ENCODE measurements at regions not wholly inside any gene's neighbourhood (a gene's known extent, or its start where the extent isn't known, plus 50 kb on each side); places are given as distances from the start of the nearest gene placed in this dataset.

DNA sequence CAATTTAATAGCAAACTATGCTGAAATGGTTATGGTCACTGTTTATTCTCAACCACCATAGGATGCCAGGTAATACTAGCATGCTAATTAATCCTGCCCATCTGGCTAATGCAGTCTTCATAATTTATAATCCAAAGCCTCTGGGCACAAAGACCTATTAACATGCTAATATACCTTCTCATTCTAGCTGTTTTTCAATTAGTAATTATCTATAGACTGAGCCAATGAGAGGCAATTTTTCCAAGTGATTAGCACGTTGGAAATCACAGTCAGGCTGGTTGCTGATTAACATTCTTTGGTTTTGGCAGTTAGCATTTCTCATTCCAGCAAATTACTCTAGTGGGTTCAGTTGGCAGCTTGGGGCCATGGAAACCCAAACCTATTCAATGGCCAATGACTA, 357.2 kb downstream of the SEC23A start:
- no peaks in the 10 kb centered on the region for H3K79me2 ChIP-seq (ENCODE audit: control insufficient read depth, insufficient read depth, low read length, unreplicated experiment)
- H3K4me1 ChIP-seq (ENCODE audit: control insufficient read depth, insufficient read depth, low read length, unreplicated experiment), result no peaks in the 10 kb centered on the region
- H3K27me3 ChIP-seq (ENCODE audit: insufficient read depth, low read length), result 0 out of 2 replicates have a peak, but pooled peaks cover 6% of the 10 kb centered on the region
- H3K4me3 ChIP-seq (ENCODE audit: low read depth, low read length), result no peak overlapping the region
- no peak overlapping the region for H2AFZ ChIP-seq (ENCODE audit: low read length, unreplicated experiment)
- no peaks in the 10 kb centered on the region for H3K36me3 ChIP-seq (ENCODE audit: insufficient read depth, low read length)
- no peak overlapping the region for H3K27ac ChIP-seq (ENCODE audit: low read depth, low read length)

DNA sequence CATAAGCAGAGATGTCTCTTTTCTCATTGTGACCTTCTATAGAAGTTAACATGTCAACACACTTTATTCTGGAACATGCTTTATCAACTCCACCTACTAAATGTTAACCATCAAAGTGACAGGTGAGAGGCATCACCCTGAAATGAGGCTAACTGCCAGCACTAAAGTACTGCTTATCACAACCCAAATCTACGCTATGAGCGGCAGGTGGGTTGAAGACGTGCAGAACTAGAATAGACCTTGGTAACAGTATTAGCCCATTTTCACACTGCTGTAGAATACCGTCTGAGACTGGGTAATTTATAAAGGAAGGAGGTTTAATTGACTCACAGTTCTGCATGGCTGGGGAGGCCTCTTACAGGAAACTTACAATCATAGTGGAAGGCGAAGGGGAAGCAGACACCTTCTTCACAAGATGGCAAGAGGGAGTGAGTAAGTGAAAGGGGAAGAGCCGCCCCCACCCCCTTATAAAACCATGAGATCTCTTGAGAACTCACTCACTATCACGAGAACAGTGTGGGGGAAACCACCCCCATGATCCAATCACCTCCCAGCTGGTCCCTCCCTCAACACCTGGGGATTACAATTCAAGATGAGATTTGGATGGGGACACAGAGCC, 359.0 kb downstream of the SEC23A start:
- H3K79me2 ChIP-seq (ENCODE audit: control insufficient read depth, insufficient read depth, low read length, unreplicated experiment), result no peaks in the 10 kb centered on the region
- no peak overlapping the region for H2AFZ ChIP-seq (ENCODE audit: low read length, unreplicated experiment)
- no peak overlapping the region for H3K4me3 ChIP-seq (ENCODE audit: low read depth, low read length)
- H3K4me1 ChIP-seq (ENCODE audit: control insufficient read depth, insufficient read depth, low read length, unreplicated experiment), result no peaks in the 10 kb centered on the region
- no peaks in the 10 kb centered on the region for H3K36me3 ChIP-seq (ENCODE audit: insufficient read depth, low read length)
- 0 out of 2 replicates have a peak, but pooled peaks cover 6% of the 10 kb centered on the region for H3K27me3 ChIP-seq (ENCODE audit: insufficient read depth, low read length)
- H3K27ac ChIP-seq (ENCODE audit: low read depth, low read length), result no peak overlapping the region

DNA sequence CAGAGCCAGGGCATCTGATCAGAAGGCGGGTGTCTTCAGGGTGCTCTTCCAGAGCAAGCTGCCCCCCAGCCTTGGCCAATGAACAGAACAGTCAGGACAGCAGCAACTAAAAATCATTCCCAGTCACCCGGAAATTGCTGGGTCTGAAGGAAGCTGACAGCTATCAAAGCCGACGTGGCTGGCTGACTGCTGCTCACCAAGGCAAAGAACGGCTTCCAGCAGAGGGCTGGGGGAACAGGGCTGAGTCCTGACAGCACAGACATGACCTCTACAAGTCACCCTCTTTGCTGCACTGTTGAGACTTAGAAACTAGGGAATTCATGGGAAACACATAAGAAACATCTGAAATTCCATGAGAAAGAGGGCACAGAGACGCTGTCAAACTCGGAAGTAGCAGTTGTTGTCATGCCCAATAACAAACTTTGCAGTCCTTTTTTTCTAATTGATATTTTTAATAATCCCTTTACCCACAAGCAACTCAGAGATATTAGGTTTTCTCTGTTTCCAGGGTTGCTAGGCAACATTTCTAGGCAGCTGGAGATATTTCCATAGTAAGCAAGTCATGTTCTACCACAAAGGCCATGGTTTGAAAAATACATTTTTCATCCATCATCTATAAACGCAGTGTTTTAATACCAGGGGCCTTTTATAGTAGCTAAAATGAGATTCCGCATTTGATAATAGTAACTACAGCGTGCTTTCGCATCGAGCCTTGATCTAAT, 365.2 kb downstream of the SEC23A start:
- Histone ChIP-seq H3K27me3 (ENCODE audit: insufficient read depth, low read length) (peaks cover 24% of the 10 kb centered on the region; the same call in 1 of the 2 replicates), H3K4me3 (ENCODE audit: low read depth, low read length) (no peak overlapping the region), H3K4me1 (ENCODE audit: control insufficient read depth, insufficient read depth, low read length, unreplicated experiment) (no peaks in the 10 kb centered on the region), H2AFZ (ENCODE audit: low read length, unreplicated experiment) (peak overlapping the region; percentile 30), H3K79me2 (ENCODE audit: control insufficient read depth, insufficient read depth, low read length, unreplicated experiment) (no peaks in the 10 kb centered on the region), H3K27ac (ENCODE audit: low read depth, low read length) (no peak overlapping the region), H3K36me3 (ENCODE audit: insufficient read depth, low read length) (no peaks in the 10 kb centered on the region)

DNA sequence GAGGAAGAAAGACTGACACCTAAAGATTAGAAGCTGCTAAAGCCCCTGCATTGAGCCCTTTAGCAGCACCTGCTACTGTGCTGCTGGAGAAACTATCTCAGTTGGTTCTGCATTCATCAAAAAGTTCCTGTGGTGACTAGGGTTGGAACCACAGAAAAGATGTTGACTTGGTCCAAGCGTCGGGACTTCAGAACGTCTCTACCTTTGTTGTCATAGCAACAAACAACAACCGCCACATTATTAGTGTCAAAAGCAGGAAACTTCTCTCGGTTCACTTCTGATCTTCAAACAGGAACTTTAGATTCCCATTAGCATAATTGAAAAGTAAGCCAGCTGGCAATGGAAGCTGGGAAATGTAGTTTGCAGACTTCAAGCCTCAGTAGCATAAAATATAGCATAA, 368.0 kb downstream of the SEC23A start:
- Histone ChIP-seq H3K4me3 (ENCODE audit: low read depth, low read length) (no peak overlapping the region), H3K79me2 (ENCODE audit: control insufficient read depth, insufficient read depth, low read length, unreplicated experiment) (no peaks in the 10 kb centered on the region), H2AFZ (ENCODE audit: low read length, unreplicated experiment) (no peak overlapping the region), H3K27ac (ENCODE audit: low read depth, low read length) (no peak overlapping the region), H3K4me1 (ENCODE audit: control insufficient read depth, insufficient read depth, low read length, unreplicated experiment) (no peaks in the 10 kb centered on the region), H3K27me3 (ENCODE audit: insufficient read depth, low read length) (peaks cover 39% of the 10 kb centered on the region; the same call in 1 of the 2 replicates), H3K36me3 (ENCODE audit: insufficient read depth, low read length) (no peaks in the 10 kb centered on the region)

DNA sequence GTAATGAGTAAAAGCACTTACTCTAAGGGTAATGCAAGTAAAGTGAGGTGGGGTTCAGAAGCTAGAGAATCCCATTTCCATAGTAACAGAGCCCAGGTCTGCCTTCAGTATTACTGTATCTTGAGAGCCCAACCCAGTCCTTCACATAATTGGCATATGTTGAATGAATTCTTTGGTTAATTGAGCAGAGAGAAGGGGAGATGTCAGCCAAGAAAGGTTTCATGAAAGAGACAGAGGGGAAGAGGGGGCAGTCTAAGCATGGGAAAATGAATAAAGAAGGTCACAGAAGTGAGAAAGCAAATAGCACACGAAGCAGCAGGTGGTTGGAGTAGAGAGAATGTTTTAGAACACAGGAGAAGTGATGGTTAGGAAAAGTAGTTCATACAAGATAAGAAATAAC, 371.1 kb downstream of the SEC23A start:
- Histone ChIP-seq H3K4me1 (ENCODE audit: control insufficient read depth, insufficient read depth, low read length, unreplicated experiment) (no peaks in the 10 kb centered on the region), H3K36me3 (ENCODE audit: insufficient read depth, low read length) (no peaks in the 10 kb centered on the region), H2AFZ (ENCODE audit: low read length, unreplicated experiment) (no peak overlapping the region), H3K27ac (ENCODE audit: low read depth, low read length) (no peak overlapping the region), H3K4me3 (ENCODE audit: low read depth, low read length) (no peak overlapping the region), H3K79me2 (ENCODE audit: control insufficient read depth, insufficient read depth, low read length, unreplicated experiment) (no peaks in the 10 kb centered on the region), H3K27me3 (ENCODE audit: insufficient read depth, low read length) (peaks cover 43% of the 10 kb centered on the region; the same call in 1 of the 2 replicates)

DNA sequence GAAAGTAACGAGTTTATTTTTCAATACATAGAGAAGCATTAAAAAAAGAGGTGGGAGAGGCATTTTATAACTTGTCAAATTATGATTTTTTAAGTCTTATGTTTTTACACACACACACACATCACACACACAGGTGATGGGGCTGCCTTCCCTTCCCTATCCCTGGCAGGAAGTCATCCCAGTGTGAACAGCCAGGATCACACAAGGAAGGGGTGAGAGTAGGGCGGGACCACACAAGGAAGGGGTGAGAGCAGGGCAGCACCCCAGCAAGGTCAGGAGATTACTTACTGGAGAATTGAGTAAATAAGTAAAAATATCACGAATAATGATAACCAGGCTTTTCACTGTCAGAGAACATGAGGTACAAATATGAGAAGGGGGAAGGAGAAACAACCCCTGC, 372.6 kb downstream of the SEC23A start:
- Histone ChIP-seq H3K36me3 (ENCODE audit: insufficient read depth, low read length) (no peaks in the 10 kb centered on the region), H3K4me1 (ENCODE audit: control insufficient read depth, insufficient read depth, low read length, unreplicated experiment) (no peaks in the 10 kb centered on the region), H3K79me2 (ENCODE audit: control insufficient read depth, insufficient read depth, low read length, unreplicated experiment) (no peaks in the 10 kb centered on the region), H2AFZ (ENCODE audit: low read length, unreplicated experiment) (no peak overlapping the region), H3K27me3 (ENCODE audit: insufficient read depth, low read length) (peaks cover 39% of the 10 kb centered on the region; the same call in 1 of the 2 replicates), H3K27ac (ENCODE audit: low read depth, low read length) (no peak overlapping the region), H3K4me3 (ENCODE audit: low read depth, low read length) (no peak overlapping the region)

DNA sequence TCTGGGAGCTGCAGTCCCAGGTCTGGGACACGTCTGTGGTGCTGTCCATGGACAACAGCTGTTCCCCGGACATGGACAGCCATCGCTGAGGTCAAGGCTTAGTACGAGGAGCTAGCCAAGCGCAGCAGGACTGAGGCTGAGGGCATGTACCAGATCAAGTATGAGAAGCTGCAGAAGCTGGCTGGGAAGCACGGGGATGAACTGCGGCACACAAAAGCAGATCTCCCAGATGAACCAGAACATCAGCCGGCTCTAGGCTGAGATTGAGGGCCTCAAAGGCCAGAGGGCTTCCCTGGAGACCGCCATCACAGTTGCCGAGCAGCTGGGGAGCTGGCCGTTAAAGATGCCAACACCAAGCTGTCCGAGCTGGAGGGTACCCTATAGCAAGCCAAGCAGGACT, 375.3 kb downstream of the SEC23A start:
- Histone ChIP-seq H2AFZ (ENCODE audit: low read length, unreplicated experiment) (no peak overlapping the region), H3K36me3 (ENCODE audit: insufficient read depth, low read length) (no peaks in the 10 kb centered on the region), H3K27me3 (ENCODE audit: insufficient read depth, low read length) (peaks cover 24% of the 10 kb centered on the region; the same call in 1 of the 2 replicates), H3K79me2 (ENCODE audit: control insufficient read depth, insufficient read depth, low read length, unreplicated experiment) (no peaks in the 10 kb centered on the region), H3K4me3 (ENCODE audit: low read depth, low read length) (no peak overlapping the region), H3K27ac (ENCODE audit: low read depth, low read length) (no peak overlapping the region), H3K4me1 (ENCODE audit: control insufficient read depth, insufficient read depth, low read length, unreplicated experiment) (no peaks in the 10 kb centered on the region)

DNA sequence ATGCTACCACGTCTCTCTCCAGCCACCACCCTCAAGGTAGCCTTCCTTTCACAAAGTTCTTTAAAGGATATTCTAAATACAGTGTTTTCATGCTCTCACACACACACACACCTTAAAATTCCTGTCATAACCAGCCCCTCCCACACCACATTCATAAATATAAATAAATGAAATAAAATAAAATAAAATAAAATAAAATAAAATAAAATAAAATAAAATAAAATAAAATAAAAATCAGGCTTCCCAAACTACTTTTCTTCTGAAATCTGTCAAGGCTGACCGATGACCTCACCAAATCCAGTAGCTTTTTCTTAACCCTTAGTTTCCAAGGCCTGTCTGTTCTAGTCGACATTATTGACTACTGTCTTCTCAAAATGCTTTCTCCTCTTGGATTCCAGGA, 378.4 kb downstream of the SEC23A start:
- Histone ChIP-seq H3K27ac (ENCODE audit: low read depth, low read length) (no peak overlapping the region), H3K4me1 (ENCODE audit: control insufficient read depth, insufficient read depth, low read length, unreplicated experiment) (no peaks in the 10 kb centered on the region), H2AFZ (ENCODE audit: low read length, unreplicated experiment) (no peak overlapping the region), H3K27me3 (ENCODE audit: insufficient read depth, low read length) (peaks cover 8% of the 10 kb centered on the region; the same call in 1 of the 2 replicates), H3K36me3 (ENCODE audit: insufficient read depth, low read length) (no peaks in the 10 kb centered on the region), H3K4me3 (ENCODE audit: low read depth, low read length) (no peak overlapping the region), H3K79me2 (ENCODE audit: control insufficient read depth, insufficient read depth, low read length, unreplicated experiment) (no peaks in the 10 kb centered on the region)

DNA sequence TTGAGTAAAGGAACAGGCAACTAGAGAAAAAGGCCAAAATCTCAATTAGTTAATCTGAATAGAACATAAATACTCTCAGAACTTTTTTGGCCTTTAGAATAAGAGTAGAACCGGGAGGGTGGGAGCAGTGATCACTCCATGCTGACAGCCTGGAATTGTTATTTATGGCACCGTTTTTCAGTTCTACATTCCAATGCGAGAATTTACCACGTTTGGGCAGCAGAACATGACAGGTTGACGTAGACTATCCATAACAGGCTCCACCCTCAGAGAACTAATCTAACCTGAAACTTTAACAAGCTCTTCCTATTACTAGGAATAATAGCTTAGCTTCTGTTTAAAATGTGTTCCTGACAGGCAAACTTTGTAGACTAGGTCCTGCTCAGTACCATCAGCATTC, 379.1 kb downstream of the SEC23A start:
- Histone ChIP-seq H3K4me1 (ENCODE audit: control insufficient read depth, insufficient read depth, low read length, unreplicated experiment) (no peaks in the 10 kb centered on the region), H3K4me3 (ENCODE audit: low read depth, low read length) (no peak overlapping the region), H3K27ac (ENCODE audit: low read depth, low read length) (no peak overlapping the region), H3K27me3 (ENCODE audit: insufficient read depth, low read length) (peaks cover 3% of the 10 kb centered on the region; the same call in 1 of the 2 replicates), H3K79me2 (ENCODE audit: control insufficient read depth, insufficient read depth, low read length, unreplicated experiment) (no peaks in the 10 kb centered on the region), H3K36me3 (ENCODE audit: insufficient read depth, low read length) (no peaks in the 10 kb centered on the region), H2AFZ (ENCODE audit: low read length, unreplicated experiment) (no peak overlapping the region)

DNA sequence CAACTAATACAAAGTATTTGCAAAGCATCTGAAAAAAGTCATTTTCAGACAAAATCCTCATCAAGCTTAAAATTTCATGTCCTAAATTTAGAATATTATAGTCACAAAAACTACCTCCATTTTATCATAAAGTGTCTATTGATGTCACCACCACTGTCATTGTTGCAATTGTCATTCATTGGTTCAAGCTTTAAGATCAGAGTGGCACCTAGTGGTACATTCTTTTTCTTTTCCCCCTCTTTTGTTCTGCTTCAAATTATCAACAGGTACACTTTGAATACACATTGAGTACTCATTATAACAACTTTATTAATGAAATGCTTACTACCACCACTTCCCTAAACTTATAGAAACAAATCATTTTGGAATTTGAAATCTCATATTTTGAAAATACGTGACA, 379.8 kb downstream of the SEC23A start:
- Histone ChIP-seq H3K4me1 (ENCODE audit: control insufficient read depth, insufficient read depth, low read length, unreplicated experiment) (no peaks in the 10 kb centered on the region), H3K79me2 (ENCODE audit: control insufficient read depth, insufficient read depth, low read length, unreplicated experiment) (no peaks in the 10 kb centered on the region), H3K4me3 (ENCODE audit: low read depth, low read length) (no peak overlapping the region), H3K27me3 (ENCODE audit: insufficient read depth, low read length) (no peaks in the 10 kb centered on the region), H2AFZ (ENCODE audit: low read length, unreplicated experiment) (no peak overlapping the region), H3K27ac (ENCODE audit: low read depth, low read length) (no peak overlapping the region), H3K36me3 (ENCODE audit: insufficient read depth, low read length) (no peaks in the 10 kb centered on the region)

DNA sequence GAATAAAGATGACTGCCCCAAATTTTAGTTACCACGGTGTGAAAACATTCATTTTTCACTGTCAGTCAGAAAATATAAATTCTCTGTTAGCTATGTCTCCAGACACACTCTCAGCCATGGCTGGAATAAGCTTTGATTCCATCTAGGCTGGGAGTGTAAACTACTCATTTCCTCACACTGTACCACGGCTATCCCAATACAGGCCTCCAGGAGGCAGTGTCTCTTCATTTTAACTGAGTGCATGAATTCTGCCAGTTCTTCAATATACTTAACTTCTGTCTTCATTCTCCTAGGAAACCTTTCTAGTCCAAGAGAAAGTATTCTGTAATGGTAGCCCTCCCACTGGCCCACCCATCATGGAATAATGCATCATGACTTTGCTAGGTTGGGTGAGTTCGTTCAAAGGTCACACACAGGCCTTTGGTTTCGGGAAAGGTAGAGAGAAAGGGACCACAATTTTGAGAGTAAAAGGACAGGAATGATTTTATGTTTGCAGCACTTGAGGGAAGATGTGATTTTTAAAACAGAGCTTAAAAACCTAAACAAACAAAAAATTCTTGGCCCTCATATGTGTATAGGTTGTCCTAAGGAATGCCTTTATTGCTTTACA, 381.1 kb downstream of the SEC23A start:
- Histone ChIP-seq H3K4me1 (ENCODE audit: control insufficient read depth, insufficient read depth, low read length, unreplicated experiment) (no peaks in the 10 kb centered on the region), H3K36me3 (ENCODE audit: insufficient read depth, low read length) (no peaks in the 10 kb centered on the region), H2AFZ (ENCODE audit: low read length, unreplicated experiment) (no peak overlapping the region), H3K4me3 (ENCODE audit: low read depth, low read length) (no peak overlapping the region), H3K27ac (ENCODE audit: low read depth, low read length) (no peak overlapping the region), H3K27me3 (ENCODE audit: insufficient read depth, low read length) (no peaks in the 10 kb centered on the region), H3K79me2 (ENCODE audit: control insufficient read depth, insufficient read depth, low read length, unreplicated experiment) (no peaks in the 10 kb centered on the region)

Measured in ACC112 (cell line).